SU-DHL-6 (cell line): ENCODE measurements at regions not wholly inside any gene's neighbourhood (a gene's known extent, or its start where the extent isn't known, plus 50 kb on each side); places are given as distances from the start of the nearest gene placed in this dataset.

Experiments
- EZH2phosphoT487 ChIP-seq: fragments of 200-600 bp; sonication (generic), shearing (Covaris generic); conservative IDR thresholded peaks from 2 replicates; pipeline ENCODE4 v1.6.1; 2018; ENCODE audit warnings: mild to moderate bottlenecking, antibody characterized with exemption, low read length, moderate library complexity, mixed read lengths
- TF ChIP-seq, protein P1 (sequence below): fragments of 200-600 bp; sonication (generic); IDR thresholded peaks from one replicate; pipeline ENCODE4 v1.5.1; 2017; ENCODE audit warnings: antibody characterized with exemption, mild to moderate bottlenecking, low read length, moderate library complexity; ENCODE audit not compliant: insufficient read depth, poor library complexity, severe bottlenecking

DNA sequence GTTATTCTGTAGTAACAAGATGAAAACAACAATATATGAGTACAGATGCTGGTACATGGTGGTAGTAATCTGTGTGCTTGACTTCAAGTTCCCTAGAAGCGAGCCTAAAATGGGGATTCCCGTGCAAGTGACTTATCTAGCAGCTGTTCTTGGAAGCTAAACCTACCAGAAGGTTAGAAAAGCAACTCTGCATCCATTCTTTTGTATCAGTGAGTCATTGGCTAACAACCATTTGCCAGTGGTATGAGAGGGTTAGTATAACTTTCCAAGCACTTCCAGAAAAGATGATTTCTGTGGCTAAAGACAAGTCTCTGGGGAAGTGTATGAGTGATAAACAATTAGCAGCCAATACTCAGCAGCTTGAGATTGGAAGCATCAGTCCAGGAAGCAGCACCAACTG, 787.7 kb upstream of the CDH6 start:
- TF ChIP-seq, protein P1, sequence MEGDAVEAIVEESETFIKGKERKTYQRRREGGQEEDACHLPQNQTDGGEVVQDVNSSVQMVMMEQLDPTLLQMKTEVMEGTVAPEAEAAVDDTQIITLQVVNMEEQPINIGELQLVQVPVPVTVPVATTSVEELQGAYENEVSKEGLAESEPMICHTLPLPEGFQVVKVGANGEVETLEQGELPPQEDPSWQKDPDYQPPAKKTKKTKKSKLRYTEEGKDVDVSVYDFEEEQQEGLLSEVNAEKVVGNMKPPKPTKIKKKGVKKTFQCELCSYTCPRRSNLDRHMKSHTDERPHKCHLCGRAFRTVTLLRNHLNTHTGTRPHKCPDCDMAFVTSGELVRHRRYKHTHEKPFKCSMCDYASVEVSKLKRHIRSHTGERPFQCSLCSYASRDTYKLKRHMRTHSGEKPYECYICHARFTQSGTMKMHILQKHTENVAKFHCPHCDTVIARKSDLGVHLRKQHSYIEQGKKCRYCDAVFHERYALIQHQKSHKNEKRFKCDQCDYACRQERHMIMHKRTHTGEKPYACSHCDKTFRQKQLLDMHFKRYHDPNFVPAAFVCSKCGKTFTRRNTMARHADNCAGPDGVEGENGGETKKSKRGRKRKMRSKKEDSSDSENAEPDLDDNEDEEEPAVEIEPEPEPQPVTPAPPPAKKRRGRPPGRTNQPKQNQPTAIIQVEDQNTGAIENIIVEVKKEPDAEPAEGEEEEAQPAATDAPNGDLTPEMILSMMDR = no peak
- TF ChIP-seq EZH2phosphoT487 = no peak
